ENCODE measurements at regions not wholly inside any gene's neighbourhood (a gene's known extent, or its start where the extent isn't known, plus 50 kb on each side); places are given as distances from the start of the nearest gene placed in this dataset.

DNA sequence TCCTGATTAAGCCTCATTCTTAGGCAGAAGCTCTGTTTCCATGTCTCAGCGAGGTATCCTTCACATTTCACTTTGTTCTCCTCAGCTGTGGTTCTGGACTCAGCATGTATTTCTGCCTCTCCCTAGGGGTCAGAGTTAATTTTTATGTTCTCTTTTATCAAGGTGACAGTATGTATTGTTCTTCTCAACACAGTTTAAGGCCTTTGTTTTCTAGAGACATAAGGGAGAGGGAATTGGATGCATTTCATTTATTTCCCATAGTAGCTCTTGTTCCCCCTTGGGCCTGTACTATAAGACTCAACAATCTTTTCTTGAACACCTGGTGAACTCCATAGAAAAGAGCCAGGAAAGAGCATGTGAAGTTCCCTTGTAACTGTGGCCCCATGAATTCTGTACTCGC is 214.3 kb downstream of the ZWINT start:
- TF ChIP-seq, protein P1, sequence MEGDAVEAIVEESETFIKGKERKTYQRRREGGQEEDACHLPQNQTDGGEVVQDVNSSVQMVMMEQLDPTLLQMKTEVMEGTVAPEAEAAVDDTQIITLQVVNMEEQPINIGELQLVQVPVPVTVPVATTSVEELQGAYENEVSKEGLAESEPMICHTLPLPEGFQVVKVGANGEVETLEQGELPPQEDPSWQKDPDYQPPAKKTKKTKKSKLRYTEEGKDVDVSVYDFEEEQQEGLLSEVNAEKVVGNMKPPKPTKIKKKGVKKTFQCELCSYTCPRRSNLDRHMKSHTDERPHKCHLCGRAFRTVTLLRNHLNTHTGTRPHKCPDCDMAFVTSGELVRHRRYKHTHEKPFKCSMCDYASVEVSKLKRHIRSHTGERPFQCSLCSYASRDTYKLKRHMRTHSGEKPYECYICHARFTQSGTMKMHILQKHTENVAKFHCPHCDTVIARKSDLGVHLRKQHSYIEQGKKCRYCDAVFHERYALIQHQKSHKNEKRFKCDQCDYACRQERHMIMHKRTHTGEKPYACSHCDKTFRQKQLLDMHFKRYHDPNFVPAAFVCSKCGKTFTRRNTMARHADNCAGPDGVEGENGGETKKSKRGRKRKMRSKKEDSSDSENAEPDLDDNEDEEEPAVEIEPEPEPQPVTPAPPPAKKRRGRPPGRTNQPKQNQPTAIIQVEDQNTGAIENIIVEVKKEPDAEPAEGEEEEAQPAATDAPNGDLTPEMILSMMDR (IDR thresholded peaks at IDR 0.05; ENCODE audit: control extremely low read depth, extremely low read depth): no peak
- H3K9ac ChIP-seq (ENCODE audit: insufficient read depth in 1 of 2, low read length in 2 of 2): no peak overlapping the region
- ATAC-seq (ENCODE audit: insufficient read depth, low FRiP score): no peak
- H3K36me3 ChIP-seq (ENCODE audit: control insufficient read depth in 4 of 4, insufficient read depth in 4 of 4, low read length in 4 of 4): no peaks in the 10 kb centered on the region
- no peaks in the 10 kb centered on the region for H3K4me1 ChIP-seq (ENCODE audit: control insufficient read depth in 5 of 5, insufficient read depth in 5 of 5, low read length in 5 of 5)
- H3K9me3 ChIP-seq (ENCODE audit: control insufficient read depth in 4 of 4, insufficient read depth in 3 of 4, low read length in 3 of 4): peaks cover 0 to 5% (median 0%) of the 10 kb centered on the region in 4 donors
- WGBS, 2 donors: 85 to 86% methylated on average over 2 of the region's 2 CpGs
- no peak for DNase-seq
- no peaks in the 10 kb centered on the region for H3K27me3 ChIP-seq (ENCODE audit: control insufficient read depth in 3 of 3, insufficient read depth in 3 of 3, low read length in 2 of 3)
- H3K27ac ChIP-seq (ENCODE audit: low read depth in 1 of 2, low read length in 1 of 2): no peak overlapping the region
- H3K4me3 ChIP-seq: no peak overlapping the region

GRCh38 chr10:56142092-56142728 is 218.8 kb downstream of the ZWINT start:
- no peak overlapping the region for H3K4me3 ChIP-seq
- DNase-seq (no peak), ATAC-seq (ENCODE audit: insufficient read depth, low FRiP score) (no peak)
- WGBS, 2 donors: 66 to 73% methylated on average over 1 of the region's 1 CpG
- H3K27ac ChIP-seq (ENCODE audit: low read depth in 1 of 2, low read length in 1 of 2): no peak overlapping the region
- TF ChIP-seq, protein P1 (IDR thresholded peaks at IDR 0.05; ENCODE audit: control extremely low read depth, extremely low read depth): no peak
- H3K4me1 ChIP-seq (ENCODE audit: control insufficient read depth in 5 of 5, insufficient read depth in 5 of 5, low read length in 5 of 5): no peaks in the 10 kb centered on the region
- no peak overlapping the region for H3K9ac ChIP-seq (ENCODE audit: insufficient read depth in 1 of 2, low read length in 2 of 2)
- no peaks in the 10 kb centered on the region for H3K9me3 ChIP-seq (ENCODE audit: control insufficient read depth in 4 of 4, insufficient read depth in 3 of 4, low read length in 3 of 4)
- no peaks in the 10 kb centered on the region for H3K27me3 ChIP-seq (ENCODE audit: control insufficient read depth in 3 of 3, insufficient read depth in 3 of 3, low read length in 2 of 3)
- no peaks in the 10 kb centered on the region for H3K36me3 ChIP-seq (ENCODE audit: control insufficient read depth in 4 of 4, insufficient read depth in 4 of 4, low read length in 4 of 4)

DNA sequence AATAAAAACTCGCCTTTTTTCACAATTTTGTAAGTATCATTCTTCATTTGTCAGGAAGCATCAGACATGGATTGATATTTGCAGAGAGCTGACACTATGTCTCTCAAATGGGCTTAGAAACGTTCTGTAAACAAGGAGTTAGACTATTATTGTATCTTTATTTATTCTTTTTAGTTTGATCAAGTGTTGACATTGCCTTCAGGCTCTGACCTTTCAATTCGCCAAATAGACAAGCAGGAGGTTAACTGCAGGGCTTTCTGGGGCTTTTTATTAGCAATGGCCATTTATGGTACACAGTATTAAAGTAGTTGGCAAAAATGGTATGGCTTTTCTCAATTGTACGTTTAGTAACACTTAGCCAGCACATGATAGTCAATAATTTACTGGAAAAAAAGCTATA is 221.7 kb downstream of the ZWINT start:
- 33 to 53% methylated on average over 4 of the region's 4 CpGs for WGBS, 2 donors
- DNase-seq: no peak
- no peaks in the 10 kb centered on the region for H3K4me1 ChIP-seq (ENCODE audit: control insufficient read depth in 5 of 5, insufficient read depth in 5 of 5, low read length in 5 of 5)
- no peak overlapping the region for H3K4me3 ChIP-seq
- no peak overlapping the region for H3K27ac ChIP-seq (ENCODE audit: low read depth in 1 of 2, low read length in 1 of 2)
- H3K9ac ChIP-seq (ENCODE audit: insufficient read depth in 1 of 2, low read length in 2 of 2): no peak overlapping the region
- H3K9me3 ChIP-seq (ENCODE audit: control insufficient read depth in 4 of 4, insufficient read depth in 3 of 4, low read length in 3 of 4): no peaks in the 10 kb centered on the region
- ATAC-seq (ENCODE audit: insufficient read depth, low FRiP score): no peak
- H3K36me3 ChIP-seq (ENCODE audit: control insufficient read depth in 4 of 4, insufficient read depth in 4 of 4, low read length in 4 of 4): no peaks in the 10 kb centered on the region
- TF ChIP-seq, protein P1 (IDR thresholded peaks at IDR 0.05; ENCODE audit: control extremely low read depth, extremely low read depth): no peak
- H3K27me3 ChIP-seq (ENCODE audit: control insufficient read depth in 3 of 3, insufficient read depth in 3 of 3, low read length in 2 of 3): no peaks in the 10 kb centered on the region

DNA sequence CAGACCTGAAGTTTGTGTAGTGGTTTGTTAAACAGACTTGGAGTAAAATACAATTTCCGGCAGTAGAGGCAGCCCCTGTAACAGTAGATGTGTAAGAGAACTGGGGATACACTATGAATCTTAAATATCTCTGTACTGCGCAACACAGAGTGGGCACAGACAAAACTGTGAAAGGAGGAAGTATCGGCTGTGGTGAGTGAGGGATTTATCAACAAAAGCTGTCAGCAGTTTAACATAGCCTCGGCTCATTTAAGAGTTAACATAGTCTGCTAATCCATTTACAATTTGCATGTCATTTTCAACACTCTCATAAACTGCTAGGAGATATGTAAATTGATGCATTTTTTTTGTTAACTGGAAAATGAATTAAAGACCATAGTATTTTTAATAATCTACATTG is 225.2 kb downstream of the ZWINT start:
- ATAC-seq (ENCODE audit: insufficient read depth, low FRiP score): no peak
- no peak overlapping the region for H3K4me3 ChIP-seq
- no peaks in the 10 kb centered on the region for H3K36me3 ChIP-seq (ENCODE audit: control insufficient read depth in 4 of 4, insufficient read depth in 4 of 4, low read length in 4 of 4)
- no peak overlapping the region for H3K27ac ChIP-seq (ENCODE audit: low read depth in 1 of 2, low read length in 1 of 2)
- 51 to 53% methylated on average over 4 of the region's 4 CpGs for WGBS, 2 donors
- no peak for DNase-seq
- no peaks in the 10 kb centered on the region for H3K27me3 ChIP-seq (ENCODE audit: control insufficient read depth in 3 of 3, insufficient read depth in 3 of 3, low read length in 2 of 3)
- no peak overlapping the region for H3K9ac ChIP-seq (ENCODE audit: insufficient read depth in 1 of 2, low read length in 2 of 2)
- no peaks in the 10 kb centered on the region for H3K4me1 ChIP-seq (ENCODE audit: control insufficient read depth in 5 of 5, insufficient read depth in 5 of 5, low read length in 5 of 5)
- TF ChIP-seq, protein P1 (IDR thresholded peaks at IDR 0.05; ENCODE audit: control extremely low read depth, extremely low read depth): no peak
- no peaks in the 10 kb centered on the region for H3K9me3 ChIP-seq (ENCODE audit: control insufficient read depth in 4 of 4, insufficient read depth in 3 of 4, low read length in 3 of 4)

All from lung (tissue), 11 donors.